HG03439 (cell line): ENCODE measurements at regions not wholly inside any gene's neighbourhood (a gene's known extent, or its start where the extent isn't known, plus 50 kb on each side); places are given as distances from the start of the nearest gene placed in this dataset.

Experiments used
- ATAC-seq: cut with Tn5 transposase; IDR thresholded peaks from one replicate; pipeline ENCODE4 v1.9.1; 2021; ENCODE audit warnings: mild to moderate bottlenecking, moderate library complexity; ENCODE audit not compliant: unreplicated experiment

- ATAC-seq, result peak; percentile 86
Measured at GRCh38 chr11:128367573-128367972, 219.8 kb downstream of the ETS1 start.

GRCh38 chr11:128365044-128365443, 222.3 kb downstream of the ETS1 start:
- no peak for ATAC-seq

- no peak for ATAC-seq
Measured at GRCh38 chr11:128361451-128362020, 225.8 kb downstream of the ETS1 start.

- no peak for ATAC-seq
Measured at GRCh38 chr11:128359515-128359914, 227.8 kb downstream of the ETS1 start.

- no peak for ATAC-seq
Measured at GRCh38 chr11:128357073-128357472, 230.3 kb downstream of the ETS1 start.

DNA sequence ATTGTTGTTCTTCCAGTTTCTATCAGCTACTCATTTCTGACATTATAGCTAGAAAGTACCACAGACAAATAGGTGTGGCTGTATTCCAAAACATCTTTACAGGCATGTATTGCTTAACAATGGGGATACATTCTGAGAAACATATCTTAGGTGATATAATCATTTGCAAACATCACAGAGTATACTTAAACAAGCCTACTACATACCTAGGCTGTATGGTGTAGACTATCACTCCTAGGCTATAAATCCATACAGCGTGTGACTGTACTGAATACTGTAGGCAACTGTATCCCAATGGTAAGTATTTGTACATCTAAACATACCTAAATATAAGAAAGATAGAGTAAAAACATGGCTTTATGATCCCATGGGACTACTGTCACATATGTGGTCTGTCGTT, 231.8 kb downstream of the ETS1 start:
- no peak for ATAC-seq

- ATAC-seq, result no peak
Measured at GRCh38 chr11:128354476-128354875, 232.9 kb downstream of the ETS1 start.

DNA sequence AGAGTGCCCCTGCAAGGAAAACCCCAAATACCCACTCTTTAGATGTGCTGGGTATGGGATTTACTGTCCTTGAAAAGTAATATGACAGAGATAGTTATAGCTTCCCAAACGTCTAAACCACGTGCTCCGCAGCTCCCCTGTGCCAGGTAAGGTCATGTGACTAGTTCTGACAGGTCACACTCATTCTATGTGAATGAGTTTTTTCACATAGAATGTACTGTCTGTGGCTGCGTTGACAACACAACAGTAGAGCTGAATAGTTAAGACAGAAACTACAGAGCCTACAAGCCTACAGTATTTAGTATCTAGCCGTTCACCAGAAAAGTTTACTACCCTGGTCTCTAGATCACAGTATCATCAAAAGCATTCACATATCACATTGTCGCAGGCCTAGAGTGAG, 236.2 kb downstream of the ETS1 start:
- no peak for ATAC-seq

DNA sequence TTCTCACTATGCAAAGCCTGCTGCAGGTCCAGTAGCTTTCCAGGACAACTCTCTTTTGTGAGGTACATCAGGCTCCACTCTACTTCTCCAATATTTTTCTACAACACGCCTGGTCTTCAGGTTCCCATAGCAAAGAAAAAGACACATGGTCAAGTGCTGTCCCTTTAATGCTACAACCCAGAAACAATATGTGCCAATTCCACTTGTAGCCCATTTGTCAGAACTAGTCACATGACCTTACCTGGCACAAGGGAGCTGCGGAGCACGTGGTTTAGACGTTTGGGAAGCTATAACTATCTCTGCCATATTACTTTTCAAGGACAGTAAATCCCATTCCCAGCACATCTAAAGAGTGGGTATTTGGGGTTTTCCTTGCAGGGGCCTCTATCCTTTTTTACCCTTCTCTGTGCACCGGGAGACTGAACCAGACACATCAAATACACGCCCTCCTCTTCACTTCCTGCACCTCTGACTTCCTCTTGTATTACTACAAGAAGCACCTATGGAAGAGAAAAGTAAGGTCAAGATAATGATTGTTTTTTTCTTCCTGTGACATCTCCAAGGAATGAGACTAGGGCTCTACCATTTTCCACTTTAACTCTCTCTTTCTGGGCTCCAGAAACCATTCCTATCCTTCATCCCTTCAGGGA, 237.6 kb downstream of the ETS1 start:
- ATAC-seq, result no peak

DNA sequence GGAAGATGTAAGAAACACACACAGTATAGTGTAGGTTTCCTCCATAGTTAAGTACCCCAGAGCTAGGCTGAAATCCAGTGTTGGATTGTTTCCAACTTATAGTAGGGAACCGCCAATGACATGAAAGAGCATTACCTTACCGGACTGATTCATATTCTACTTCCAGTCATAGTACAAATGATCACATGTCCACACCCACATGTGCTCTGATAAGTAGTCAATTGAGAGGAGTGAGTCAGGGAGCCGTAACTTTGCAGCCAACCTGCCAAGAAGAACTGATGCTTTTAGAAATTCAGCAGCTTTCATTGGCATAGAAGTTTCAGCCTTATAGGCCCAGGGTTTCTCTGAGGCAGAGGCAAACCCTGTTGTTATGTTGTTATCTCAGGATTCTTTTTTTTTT, 240.6 kb downstream of the ETS1 start:
- no peak for ATAC-seq

DNA sequence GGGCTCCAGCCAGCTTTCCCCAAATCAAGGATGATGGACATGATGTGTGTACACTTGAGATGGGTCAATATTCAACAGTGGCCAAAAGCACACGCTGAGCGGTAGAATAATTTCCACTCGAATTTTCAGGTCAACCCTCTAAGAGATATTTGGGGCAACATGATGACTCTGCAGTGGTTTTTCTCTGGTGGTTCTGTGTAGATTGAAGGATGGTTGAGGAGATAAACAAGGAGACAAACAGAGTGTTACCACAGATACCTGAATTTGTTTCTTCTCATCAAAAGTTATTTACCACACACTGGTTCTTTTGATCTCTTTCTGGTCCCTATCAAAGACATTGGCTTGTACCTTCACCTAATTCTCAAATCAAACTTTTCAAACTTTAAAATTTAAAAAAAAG, 242.0 kb downstream of the ETS1 start:
- no peak for ATAC-seq

- ATAC-seq, result no peak
Measured at GRCh38 chr11:128343870-128344269, 243.5 kb downstream of the ETS1 start.

DNA sequence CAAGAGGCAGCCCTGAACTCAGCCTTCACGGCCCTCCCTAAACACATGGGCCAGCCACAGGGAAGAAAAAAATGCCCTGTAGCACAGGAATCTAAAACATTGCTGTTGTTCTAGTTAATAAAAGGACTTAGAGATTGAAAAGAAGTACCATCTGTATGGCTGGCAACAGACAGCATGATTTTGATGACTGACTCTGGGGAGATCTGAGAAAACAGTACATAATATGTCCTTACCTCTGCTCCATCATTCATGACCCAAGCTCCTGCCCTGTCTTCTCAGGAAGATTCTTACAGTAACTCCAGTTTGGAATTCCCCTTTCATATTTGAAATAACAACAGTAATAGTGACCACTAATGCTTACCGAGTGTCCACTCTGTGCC, 244.2 kb downstream of the ETS1 start:
- ATAC-seq, result peak; percentile 27

DNA sequence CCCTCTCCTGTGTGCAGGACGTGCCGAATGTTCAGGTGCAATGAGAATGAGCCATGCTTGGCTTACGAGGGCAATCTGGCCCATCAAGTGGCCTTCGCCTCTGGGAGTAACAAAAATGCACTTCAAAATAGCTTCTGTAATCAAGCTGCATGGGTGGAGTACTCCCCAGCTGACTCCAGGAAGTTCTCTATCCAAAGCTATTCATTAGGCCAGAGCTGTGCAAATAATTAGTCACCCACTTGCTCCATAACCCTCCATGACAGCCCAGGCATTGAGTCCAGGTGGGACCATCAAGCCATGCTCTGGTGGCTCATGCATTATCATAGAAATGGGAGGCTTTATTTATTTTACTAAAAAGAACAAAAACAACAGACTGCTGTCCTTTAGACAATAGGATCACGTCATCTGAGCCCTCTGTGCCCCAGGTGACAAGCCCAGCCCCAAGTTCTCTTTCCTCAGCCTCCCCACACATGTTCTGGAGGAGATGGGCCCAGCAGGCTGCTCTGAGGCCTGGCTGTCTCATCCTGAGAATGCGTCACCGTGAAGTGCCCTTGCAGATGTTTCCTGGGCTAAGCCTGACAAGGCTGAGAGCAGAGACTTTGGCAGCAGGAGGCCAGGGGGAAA, 244.7 kb downstream of the ETS1 start:
- ATAC-seq, result peak; percentile 64

DNA sequence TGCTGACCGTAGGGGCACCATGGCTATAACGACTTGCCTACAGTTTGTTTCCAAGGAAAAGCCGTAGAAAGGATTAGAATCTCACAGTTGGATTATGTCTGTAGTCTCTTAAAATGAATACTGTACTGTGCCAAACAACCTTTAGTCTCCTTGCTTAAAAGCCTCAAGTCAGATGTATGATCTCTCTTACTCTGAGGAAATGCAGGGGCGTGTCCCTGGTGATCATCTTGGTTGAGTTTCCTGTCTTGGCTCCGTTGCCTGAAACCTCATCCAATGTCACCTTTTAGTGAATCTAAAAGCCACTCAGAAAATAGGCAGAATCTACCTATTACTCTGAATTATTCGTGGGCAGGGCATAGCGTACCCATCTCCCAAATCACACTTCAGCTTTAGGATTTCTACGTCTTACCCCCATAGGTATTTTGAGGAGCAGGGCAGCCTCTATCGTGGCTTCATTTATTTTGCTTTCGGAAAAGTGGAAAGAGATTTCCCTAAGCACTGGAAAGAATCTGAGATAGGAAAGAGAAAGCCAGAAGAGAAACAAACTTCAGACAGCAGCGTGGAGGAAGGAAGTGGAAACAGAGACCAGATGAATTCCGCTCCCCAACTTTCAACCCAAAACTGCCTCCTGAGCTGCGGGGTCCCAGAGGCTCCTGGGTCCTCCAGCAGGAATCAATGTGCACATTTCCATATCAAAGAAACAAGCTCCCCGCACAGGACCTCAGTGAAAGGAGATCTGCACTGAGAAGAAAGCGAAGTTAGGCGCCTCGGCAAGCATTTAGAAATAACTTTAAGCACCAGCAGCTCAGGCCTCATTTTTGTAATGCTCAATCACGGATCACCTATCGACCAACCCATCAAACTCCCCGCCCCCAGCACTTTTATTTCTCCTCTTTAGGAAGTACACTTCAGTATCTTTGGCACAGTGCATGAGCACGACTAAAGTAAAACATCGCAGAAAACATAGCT, 245.8 kb downstream of the ETS1 start:
- no peak for ATAC-seq

DNA sequence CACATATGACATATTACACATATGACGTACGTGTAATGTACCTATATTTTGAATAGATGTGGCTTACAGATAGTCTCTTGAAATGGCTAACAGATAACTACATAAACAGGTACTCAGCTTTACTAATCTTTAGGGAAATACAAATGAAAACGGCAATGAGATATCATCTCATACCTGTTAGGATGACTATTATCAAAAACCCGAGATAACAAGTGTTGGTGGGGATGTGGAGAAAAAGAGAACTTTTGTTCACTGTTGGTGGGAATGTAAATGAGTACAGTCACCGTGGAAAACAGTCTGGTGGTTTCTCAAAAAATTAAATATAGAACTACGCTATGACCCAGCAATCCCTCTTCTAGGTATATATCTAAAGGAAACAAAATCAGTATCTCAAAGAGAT, 247.6 kb downstream of the ETS1 start:
- ATAC-seq, result no peak

- no peak for ATAC-seq
Measured at GRCh38 chr11:128338811-128339210, 248.5 kb downstream of the ETS1 start.

- ATAC-seq, result no peak
Measured at GRCh38 chr11:128336203-128336602, 251.2 kb downstream of the ETS1 start.

DNA sequence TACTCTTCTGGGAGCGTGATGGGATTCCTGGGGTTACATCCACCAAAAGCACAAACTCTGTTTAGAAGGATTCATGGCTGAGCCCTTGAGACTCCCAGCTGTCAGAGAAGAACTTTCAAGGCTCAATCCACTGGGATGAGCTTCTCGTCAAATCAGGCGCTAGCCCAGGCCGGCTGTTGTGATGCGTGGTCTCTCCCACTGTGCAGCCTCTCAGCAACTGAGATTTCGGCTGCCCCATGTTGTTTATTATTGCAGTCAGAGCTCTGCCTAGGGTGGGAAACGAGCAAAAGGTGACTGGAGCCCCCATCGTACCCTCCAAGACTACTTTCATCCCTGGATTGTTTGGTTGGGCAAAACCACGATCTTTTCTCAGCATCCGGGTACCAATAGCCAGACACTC, 251.6 kb downstream of the ETS1 start:
- ATAC-seq, result no peak

GRCh38 chr11:128334311-128335044, 252.9 kb downstream of the ETS1 start:
- ATAC-seq, result no peak

- no peak for ATAC-seq
Measured at GRCh38 chr11:128331317-128331716, 256.0 kb downstream of the ETS1 start.
